ENCODE measurements at regions not wholly inside any gene's neighbourhood (a gene's known extent, or its start where the extent isn't known, plus 50 kb on each side); places are given as distances from the start of the nearest gene placed in this dataset.

GRCh38 chr13:112638157-112638750, 50.3 kb upstream of the TUBGCP3 start:
- Histone ChIP-seq H3K9me3 (ENCODE audit: control insufficient read depth, insufficient read depth, low read depth, low read length) (no peaks in the 10 kb centered on the region), H3K4me1 (ENCODE audit: control insufficient read depth, insufficient read depth, low read length) (no peaks in the 10 kb centered on the region; the same call in 1 of the 2 replicates), H3K36me3 (ENCODE audit: control insufficient read depth, insufficient read depth, low read length) (no peaks in the 10 kb centered on the region), H3K4me3 (ENCODE audit: low read depth in 2 of 2, low read length in 2 of 2) (no peak overlapping the region), H3K27ac (ENCODE audit: low read length) (no peak overlapping the region), H3K27me3 (ENCODE audit: control insufficient read depth, insufficient read depth, low read length) (no peaks in the 10 kb centered on the region; the same call in 1 of the 2 replicates)
- ChIA-PET POLR2A (no interaction called here), CTCF (interaction anchor here (0.7 kb wide), 1 partner anchor 26 kb away, joined by 3 read pairs; no protein-coding TSS in a partner anchor)
- TF ChIP-seq REST (IDR thresholded peaks at IDR 0.05; ENCODE audit: insufficient read depth in 1 of 2, low read depth in 2 of 2, low read length in 1 of 2): no peak
- TF ChIP-seq, protein P1, sequence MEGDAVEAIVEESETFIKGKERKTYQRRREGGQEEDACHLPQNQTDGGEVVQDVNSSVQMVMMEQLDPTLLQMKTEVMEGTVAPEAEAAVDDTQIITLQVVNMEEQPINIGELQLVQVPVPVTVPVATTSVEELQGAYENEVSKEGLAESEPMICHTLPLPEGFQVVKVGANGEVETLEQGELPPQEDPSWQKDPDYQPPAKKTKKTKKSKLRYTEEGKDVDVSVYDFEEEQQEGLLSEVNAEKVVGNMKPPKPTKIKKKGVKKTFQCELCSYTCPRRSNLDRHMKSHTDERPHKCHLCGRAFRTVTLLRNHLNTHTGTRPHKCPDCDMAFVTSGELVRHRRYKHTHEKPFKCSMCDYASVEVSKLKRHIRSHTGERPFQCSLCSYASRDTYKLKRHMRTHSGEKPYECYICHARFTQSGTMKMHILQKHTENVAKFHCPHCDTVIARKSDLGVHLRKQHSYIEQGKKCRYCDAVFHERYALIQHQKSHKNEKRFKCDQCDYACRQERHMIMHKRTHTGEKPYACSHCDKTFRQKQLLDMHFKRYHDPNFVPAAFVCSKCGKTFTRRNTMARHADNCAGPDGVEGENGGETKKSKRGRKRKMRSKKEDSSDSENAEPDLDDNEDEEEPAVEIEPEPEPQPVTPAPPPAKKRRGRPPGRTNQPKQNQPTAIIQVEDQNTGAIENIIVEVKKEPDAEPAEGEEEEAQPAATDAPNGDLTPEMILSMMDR (IDR thresholded peaks at IDR 0.05): no peak
- no peak for TF ChIP-seq SIN3A (IDR thresholded peaks at IDR 0.05; ENCODE audit: borderline replicate concordance, insufficient read depth, low read depth, low read length)
- TF ChIP-seq POLR2AphosphoS5 (IDR thresholded peaks at IDR 0.05; ENCODE audit: low read depth, low read length): no peak
- no peak for TF ChIP-seq TCF7L2 (IDR thresholded peaks at IDR 0.05; ENCODE audit: low read depth, low read length)
- in situ Hi-C loops (cut with HindIII; ENCODE audit: low pct_unique_long_range_greater_than_20kb, low sequenced_read_pairs): no loop called here
- intact Hi-C loops (cut with micrococcal nuclease; ENCODE audit: unreplicated experiment): no loop called here
- no peak for ATAC-seq
- no TSS peak for BruUV-seq (replicated peaks)
- no peak for DNase-seq (ENCODE audit: low read depth, low spot score)
